Testis (tissue), 2 donors: ENCODE measurements at regions not wholly inside any gene's neighbourhood (a gene's known extent, or its start where the extent isn't known, plus 50 kb on each side); places are given as distances from the start of the nearest gene placed in this dataset.

Source experiments
- POLR2A ChIP-seq: fragments of 450-650 bp; IDR thresholded peaks from one replicate; pipeline ENCODE4 v1.6.1; 2017; ENCODE audit warnings: antibody characterized with exemption, mild to moderate bottlenecking, moderate library complexity
- TF ChIP-seq, protein P1 (sequence below), 3 experiments: fragments of 450-650 bp in 2 of 3; fragments of 200-600 bp in 1 of 3; sonication (generic) in 1 of 3; IDR thresholded peaks; one replicate each; pipeline ENCODE4 v1.5.1; 2016 to 2019; ENCODE audit warnings: antibody characterized with exemption in 3 of 3, mild to moderate bottlenecking in 2 of 3, moderate library complexity in 1 of 3

DNA sequence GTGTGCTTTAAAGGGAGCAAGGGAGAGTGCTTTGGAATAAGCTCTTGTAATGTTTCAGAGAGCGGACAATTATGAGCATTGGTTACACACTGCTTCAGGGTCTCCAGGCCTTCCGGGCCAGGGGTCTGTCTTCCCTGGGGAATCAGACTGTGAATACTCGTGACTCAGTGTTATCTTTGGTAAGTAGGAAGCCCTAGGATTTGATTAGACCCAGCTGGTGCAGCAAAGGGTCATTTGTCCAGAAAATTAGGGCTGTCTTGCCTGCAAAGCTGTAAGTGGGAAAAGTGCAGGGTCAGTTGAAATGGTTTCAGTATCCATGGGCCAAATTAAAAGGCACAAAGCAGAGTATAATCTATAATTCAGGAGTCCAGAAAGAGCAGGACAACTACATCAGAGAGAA lies 475.6 kb downstream of the MED13L start:
- TF ChIP-seq, protein P1, sequence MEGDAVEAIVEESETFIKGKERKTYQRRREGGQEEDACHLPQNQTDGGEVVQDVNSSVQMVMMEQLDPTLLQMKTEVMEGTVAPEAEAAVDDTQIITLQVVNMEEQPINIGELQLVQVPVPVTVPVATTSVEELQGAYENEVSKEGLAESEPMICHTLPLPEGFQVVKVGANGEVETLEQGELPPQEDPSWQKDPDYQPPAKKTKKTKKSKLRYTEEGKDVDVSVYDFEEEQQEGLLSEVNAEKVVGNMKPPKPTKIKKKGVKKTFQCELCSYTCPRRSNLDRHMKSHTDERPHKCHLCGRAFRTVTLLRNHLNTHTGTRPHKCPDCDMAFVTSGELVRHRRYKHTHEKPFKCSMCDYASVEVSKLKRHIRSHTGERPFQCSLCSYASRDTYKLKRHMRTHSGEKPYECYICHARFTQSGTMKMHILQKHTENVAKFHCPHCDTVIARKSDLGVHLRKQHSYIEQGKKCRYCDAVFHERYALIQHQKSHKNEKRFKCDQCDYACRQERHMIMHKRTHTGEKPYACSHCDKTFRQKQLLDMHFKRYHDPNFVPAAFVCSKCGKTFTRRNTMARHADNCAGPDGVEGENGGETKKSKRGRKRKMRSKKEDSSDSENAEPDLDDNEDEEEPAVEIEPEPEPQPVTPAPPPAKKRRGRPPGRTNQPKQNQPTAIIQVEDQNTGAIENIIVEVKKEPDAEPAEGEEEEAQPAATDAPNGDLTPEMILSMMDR (IDR thresholded peaks at IDR 0.05), result no peak
- no peak for TF ChIP-seq POLR2A
